ENCODE measurements at regions not wholly inside any gene's neighbourhood (a gene's known extent, or its start where the extent isn't known, plus 50 kb on each side); places are given as distances from the start of the nearest gene placed in this dataset.
"Not testable (repeated sequence)": the region's sequence is repeated elsewhere in the genome, so short reads cannot be mapped to it uniquely, and the experiment has no call there.

DNA sequence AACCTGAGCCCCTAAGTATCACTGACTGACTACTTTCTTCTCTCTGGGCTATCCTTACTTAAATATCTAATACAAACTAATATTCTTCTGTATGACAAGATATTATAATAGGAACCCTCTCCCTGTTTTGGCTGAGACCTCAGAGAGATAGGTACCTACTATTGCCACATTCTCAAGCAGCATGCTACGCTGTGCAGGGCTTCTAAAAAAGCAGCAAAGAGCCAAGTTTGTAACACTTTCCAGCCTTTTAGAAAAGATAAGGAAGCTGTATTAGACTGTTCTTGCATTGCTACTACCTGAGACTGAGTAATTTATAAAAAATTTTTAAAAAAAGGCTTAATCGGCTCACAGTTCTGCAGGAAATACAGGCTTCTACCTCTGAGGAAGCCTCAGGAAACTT, 126.8 kb upstream of the ABI3BP start:
- no peak for DNase-seq
- H3K27ac ChIP-seq: no peak overlapping the region
- H3K4me3 ChIP-seq: no peak overlapping the region
- no peaks in the 10 kb centered on the region for H3K36me3 ChIP-seq
- H3K4me1 ChIP-seq: no peaks in the 10 kb centered on the region
- no peaks in the 10 kb centered on the region for H3K9me3 ChIP-seq
- no peak overlapping the region for H3K9ac ChIP-seq (ENCODE audit: low read depth in 2 of 2, low read length in 2 of 2)
- TF ChIP-seq, protein P1, sequence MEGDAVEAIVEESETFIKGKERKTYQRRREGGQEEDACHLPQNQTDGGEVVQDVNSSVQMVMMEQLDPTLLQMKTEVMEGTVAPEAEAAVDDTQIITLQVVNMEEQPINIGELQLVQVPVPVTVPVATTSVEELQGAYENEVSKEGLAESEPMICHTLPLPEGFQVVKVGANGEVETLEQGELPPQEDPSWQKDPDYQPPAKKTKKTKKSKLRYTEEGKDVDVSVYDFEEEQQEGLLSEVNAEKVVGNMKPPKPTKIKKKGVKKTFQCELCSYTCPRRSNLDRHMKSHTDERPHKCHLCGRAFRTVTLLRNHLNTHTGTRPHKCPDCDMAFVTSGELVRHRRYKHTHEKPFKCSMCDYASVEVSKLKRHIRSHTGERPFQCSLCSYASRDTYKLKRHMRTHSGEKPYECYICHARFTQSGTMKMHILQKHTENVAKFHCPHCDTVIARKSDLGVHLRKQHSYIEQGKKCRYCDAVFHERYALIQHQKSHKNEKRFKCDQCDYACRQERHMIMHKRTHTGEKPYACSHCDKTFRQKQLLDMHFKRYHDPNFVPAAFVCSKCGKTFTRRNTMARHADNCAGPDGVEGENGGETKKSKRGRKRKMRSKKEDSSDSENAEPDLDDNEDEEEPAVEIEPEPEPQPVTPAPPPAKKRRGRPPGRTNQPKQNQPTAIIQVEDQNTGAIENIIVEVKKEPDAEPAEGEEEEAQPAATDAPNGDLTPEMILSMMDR (IDR thresholded peaks at IDR 0.05): no peak
- intact Hi-C loops (cut with DNase I): no loop called here
- H3K27me3 ChIP-seq: no peaks in the 10 kb centered on the region

DNA sequence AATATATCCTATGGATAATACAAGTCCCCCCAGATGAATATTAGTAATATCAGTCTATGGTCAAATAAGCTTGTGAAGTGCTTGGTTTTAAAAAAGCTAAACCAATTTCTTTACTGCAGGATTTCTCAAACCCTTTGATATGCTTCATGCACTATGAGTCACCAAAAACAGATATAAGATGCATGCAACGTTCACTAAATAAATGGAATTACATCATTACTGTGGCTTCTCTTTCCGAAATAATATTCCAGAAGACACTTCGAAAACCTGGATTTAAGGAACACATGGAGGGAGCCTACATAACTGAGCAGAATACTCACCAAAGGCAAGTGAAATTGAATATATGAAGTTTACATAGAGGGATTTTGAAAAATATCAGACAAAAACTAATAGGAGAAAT, 126.3 kb upstream of the ABI3BP start:
- Histone ChIP-seq H3K36me3 (no peaks in the 10 kb centered on the region), H3K27ac (no peak overlapping the region), H3K4me3 (no peak overlapping the region), H3K9ac (ENCODE audit: low read depth in 2 of 2, low read length in 2 of 2) (no peak overlapping the region), H3K4me1 (no peaks in the 10 kb centered on the region), H3K27me3 (no peaks in the 10 kb centered on the region), H3K9me3 (no peaks in the 10 kb centered on the region)
- intact Hi-C loops (cut with DNase I): no loop called here
- TF ChIP-seq, protein P1 (IDR thresholded peaks at IDR 0.05): no peak
- no peak for DNase-seq

DNA sequence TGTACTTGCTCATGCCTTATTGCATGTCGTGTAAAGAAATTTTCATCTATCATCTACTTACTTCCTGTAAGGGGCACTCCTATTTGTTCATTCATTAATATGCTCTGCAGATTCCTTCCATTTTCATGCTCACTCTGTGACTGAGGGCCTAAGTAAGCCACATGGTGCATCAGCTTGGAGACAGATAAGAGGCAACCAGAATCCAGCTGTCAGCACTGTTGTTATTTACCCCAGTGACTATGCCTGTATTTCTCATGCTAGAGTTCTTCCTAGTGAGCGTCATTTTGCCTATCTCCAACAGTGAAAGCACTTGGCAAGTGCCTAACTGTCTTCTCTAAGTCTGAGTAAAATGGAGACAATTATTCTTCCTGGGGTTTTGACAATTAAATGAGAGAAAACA, 124.8 kb upstream of the ABI3BP start:
- no peak for DNase-seq
- Histone ChIP-seq H3K9me3 (no peaks in the 10 kb centered on the region), H3K4me3 (no peak overlapping the region), H3K27ac (no peak overlapping the region), H3K27me3 (no peaks in the 10 kb centered on the region), H3K4me1 (no peaks in the 10 kb centered on the region), H3K9ac (ENCODE audit: low read depth in 2 of 2, low read length in 2 of 2) (no peak overlapping the region), H3K36me3 (no peaks in the 10 kb centered on the region)
- intact Hi-C loops (cut with DNase I): no loop called here
- TF ChIP-seq, protein P1 (IDR thresholded peaks at IDR 0.05): no peak

DNA sequence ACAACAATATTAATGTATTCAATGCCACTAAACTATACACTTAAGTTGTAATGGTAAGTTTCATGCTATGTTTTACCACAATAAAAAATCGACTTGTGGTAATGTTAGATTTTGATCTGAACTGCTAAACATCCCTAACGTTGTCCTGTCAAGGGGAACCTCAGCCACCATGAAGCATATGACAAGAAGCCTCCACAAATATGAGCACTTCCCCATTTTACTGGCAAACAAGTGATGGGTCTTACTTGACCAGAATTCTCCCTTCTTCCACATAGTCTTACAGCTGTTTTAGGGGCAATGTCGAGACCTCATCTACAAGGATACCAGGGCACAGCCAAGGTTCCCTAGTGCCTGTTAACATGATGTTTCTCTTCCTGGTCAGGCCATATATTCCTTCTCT, 124.2 kb upstream of the ABI3BP start:
- no peak overlapping the region for H3K4me3 ChIP-seq
- no peak for DNase-seq
- TF ChIP-seq, protein P1 (IDR thresholded peaks at IDR 0.05): no peak
- no peaks in the 10 kb centered on the region for H3K36me3 ChIP-seq
- no peaks in the 10 kb centered on the region for H3K4me1 ChIP-seq
- intact Hi-C loops (cut with DNase I): no loop called here
- no peak overlapping the region for H3K27ac ChIP-seq
- no peaks in the 10 kb centered on the region for H3K27me3 ChIP-seq
- no peak overlapping the region for H3K9ac ChIP-seq (ENCODE audit: low read depth in 2 of 2, low read length in 2 of 2)
- H3K9me3 ChIP-seq: no peaks in the 10 kb centered on the region

DNA sequence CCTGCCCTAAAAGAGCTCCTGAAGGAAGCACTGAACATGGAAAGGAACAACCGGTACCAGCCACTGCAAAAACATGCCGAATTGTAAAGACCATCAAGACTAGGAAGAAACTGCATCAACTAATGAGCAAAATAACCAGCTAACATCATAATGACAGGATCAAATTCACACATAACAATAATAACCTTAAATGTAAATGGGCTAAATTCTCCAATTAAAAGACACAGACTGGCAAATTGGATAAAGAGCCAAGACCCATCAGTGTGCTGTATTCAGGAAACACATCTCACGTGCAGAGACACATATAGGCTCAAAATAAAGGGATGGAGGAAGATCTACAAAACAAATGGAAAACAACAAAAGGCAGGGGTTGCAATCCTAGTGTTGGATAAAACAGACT, 117.1 kb upstream of the ABI3BP start:
- intact Hi-C loops (cut with DNase I); H3K27me3 ChIP-seq: not testable (repeated sequence)

DNA sequence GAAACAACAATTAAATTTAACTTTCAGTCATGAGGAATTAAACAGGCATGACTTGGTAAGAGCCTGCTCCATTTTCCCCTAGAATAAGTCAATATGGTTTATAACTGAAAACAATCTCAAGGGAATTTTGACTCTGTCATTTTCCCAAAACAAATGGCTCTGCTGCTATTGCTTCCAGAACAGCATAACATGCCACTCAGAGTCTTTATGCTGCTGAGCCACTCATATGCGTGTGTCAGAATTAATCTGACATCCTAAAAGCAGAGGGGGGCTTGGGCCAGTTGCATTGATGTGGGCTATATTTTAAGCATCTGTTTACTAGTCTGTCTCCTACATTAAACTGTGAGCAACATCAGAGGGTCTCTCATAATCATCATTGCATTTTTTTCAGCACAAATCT, 111.1 kb upstream of the ABI3BP start:
- H3K9ac ChIP-seq (ENCODE audit: low read depth in 2 of 2, low read length in 2 of 2): no peak overlapping the region
- no peaks in the 10 kb centered on the region for H3K4me1 ChIP-seq
- no peak overlapping the region for H3K4me3 ChIP-seq
- H3K9me3 ChIP-seq: no peaks in the 10 kb centered on the region
- no peaks in the 10 kb centered on the region for H3K36me3 ChIP-seq
- no peak overlapping the region for H3K27ac ChIP-seq
- TF ChIP-seq, protein P1 (IDR thresholded peaks at IDR 0.05): no peak
- no peaks in the 10 kb centered on the region for H3K27me3 ChIP-seq
- intact Hi-C loops (cut with DNase I): no loop called here
- no peak for DNase-seq

More for the DNA sequence above, 117.1 kb upstream of the ABI3BP start:
- not testable (repeated sequence) for H3K27ac ChIP-seq; H3K36me3 ChIP-seq; H3K4me3 ChIP-seq; H3K9me3 ChIP-seq; H3K4me1 ChIP-seq; DNase-seq; H3K9ac ChIP-seq (ENCODE audit: low read depth in 2 of 2, low read length in 2 of 2)

All from colonic mucosa (tissue), 4 donors.